HuH-7 (cell line): ENCODE measurements at regions not wholly inside any gene's neighbourhood (a gene's known extent, or its start where the extent isn't known, plus 50 kb on each side); places are given as distances from the start of the nearest gene placed in this dataset.

ENCODE experiments used
- DNase-seq: peaks from one replicate; pipeline ENCODE4 v3.0.0; 2011; ENCODE audit warnings: low spot score

- DNase-seq = no peak
Observed at GRCh38 chr10:129223363-129223762, 243.7 kb upstream of the MGMT start.

GRCh38 chr10:129224065-129224464, 243.0 kb upstream of the MGMT start:
- no peak for DNase-seq

- no peak for DNase-seq
Observed at GRCh38 chr10:129231821-129232220, 235.2 kb upstream of the MGMT start.

GRCh38 chr10:129233351-129234148, 233.5 kb upstream of the MGMT start:
- DNase-seq = no peak

GRCh38 chr10:129236274-129236691, 230.8 kb upstream of the MGMT start:
- no peak for DNase-seq

- no peak for DNase-seq
Observed at GRCh38 chr10:129241461-129241860, 225.6 kb upstream of the MGMT start.

GRCh38 chr10:129244298-129244697, 222.7 kb upstream of the MGMT start:
- DNase-seq = no peak

- no peak for DNase-seq
Observed at GRCh38 chr10:129244757-129245156, 222.3 kb upstream of the MGMT start.

- no peak for DNase-seq
Observed at GRCh38 chr10:129253161-129253864, 213.7 kb upstream of the MGMT start.

- DNase-seq = no peak
Observed at GRCh38 chr10:129253865-129254179, 213.2 kb upstream of the MGMT start.

GRCh38 chr10:129258283-129258923, 208.6 kb upstream of the MGMT start:
- no peak for DNase-seq

GRCh38 chr10:129259128-129259815, 207.8 kb upstream of the MGMT start:
- no peak for DNase-seq

GRCh38 chr10:129272176-129272575, 194.9 kb upstream of the MGMT start:
- no peak for DNase-seq

- no peak for DNase-seq
Observed at GRCh38 chr10:129272866-129273650, 194.0 kb upstream of the MGMT start.

GRCh38 chr10:129273860-129274259, 193.2 kb upstream of the MGMT start:
- DNase-seq = no peak

GRCh38 chr10:129274748-129275474, 192.1 kb upstream of the MGMT start:
- DNase-seq = no peak

- no peak for DNase-seq
Observed at GRCh38 chr10:129275886-129276285, 191.2 kb upstream of the MGMT start.

- DNase-seq = no peak
Observed at GRCh38 chr10:129277084-129277483, 190.0 kb upstream of the MGMT start.

- DNase-seq = no peak
Observed at GRCh38 chr10:129277841-129278240, 189.2 kb upstream of the MGMT start.

GRCh38 chr10:129278686-129279085, 188.4 kb upstream of the MGMT start:
- DNase-seq = no peak
